ENCODE measurements at regions not wholly inside any gene's neighbourhood (a gene's known extent, or its start where the extent isn't known, plus 50 kb on each side); places are given as distances from the start of the nearest gene placed in this dataset.
A peak's percentile ranks its signal among the peaks of the same experiment; 100 is the strongest.

DNA sequence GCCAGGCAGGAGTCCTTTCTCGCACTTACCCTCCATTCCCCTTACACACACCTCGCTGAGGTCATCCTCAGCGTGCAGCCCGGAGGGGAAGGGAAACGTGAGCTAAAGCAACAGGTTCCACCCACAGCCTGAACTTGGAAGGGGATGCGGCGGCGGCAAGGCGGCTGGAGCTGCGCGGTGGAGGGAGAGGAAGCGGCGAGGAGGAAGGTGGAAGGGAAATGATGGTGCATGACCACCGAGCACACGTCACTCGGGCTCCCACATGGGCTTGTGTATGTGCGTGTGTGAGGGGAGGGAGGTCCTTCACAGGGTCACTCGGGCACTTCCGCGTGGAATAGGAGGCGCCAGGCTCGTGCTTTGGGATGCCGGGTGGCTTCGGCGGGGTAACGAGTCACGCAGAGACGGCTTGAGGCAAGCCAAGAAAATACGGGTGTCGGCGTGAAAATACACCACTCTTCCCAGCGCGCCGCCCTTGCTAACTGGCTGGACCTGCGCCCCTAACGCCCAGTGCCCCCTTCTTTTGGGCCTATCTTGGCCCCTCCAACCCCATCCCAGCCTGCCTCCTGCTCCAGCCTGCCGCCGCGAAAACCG is 225.5 kb upstream of the IL12A start (continued):
- TF ChIP-seq, protein P1, sequence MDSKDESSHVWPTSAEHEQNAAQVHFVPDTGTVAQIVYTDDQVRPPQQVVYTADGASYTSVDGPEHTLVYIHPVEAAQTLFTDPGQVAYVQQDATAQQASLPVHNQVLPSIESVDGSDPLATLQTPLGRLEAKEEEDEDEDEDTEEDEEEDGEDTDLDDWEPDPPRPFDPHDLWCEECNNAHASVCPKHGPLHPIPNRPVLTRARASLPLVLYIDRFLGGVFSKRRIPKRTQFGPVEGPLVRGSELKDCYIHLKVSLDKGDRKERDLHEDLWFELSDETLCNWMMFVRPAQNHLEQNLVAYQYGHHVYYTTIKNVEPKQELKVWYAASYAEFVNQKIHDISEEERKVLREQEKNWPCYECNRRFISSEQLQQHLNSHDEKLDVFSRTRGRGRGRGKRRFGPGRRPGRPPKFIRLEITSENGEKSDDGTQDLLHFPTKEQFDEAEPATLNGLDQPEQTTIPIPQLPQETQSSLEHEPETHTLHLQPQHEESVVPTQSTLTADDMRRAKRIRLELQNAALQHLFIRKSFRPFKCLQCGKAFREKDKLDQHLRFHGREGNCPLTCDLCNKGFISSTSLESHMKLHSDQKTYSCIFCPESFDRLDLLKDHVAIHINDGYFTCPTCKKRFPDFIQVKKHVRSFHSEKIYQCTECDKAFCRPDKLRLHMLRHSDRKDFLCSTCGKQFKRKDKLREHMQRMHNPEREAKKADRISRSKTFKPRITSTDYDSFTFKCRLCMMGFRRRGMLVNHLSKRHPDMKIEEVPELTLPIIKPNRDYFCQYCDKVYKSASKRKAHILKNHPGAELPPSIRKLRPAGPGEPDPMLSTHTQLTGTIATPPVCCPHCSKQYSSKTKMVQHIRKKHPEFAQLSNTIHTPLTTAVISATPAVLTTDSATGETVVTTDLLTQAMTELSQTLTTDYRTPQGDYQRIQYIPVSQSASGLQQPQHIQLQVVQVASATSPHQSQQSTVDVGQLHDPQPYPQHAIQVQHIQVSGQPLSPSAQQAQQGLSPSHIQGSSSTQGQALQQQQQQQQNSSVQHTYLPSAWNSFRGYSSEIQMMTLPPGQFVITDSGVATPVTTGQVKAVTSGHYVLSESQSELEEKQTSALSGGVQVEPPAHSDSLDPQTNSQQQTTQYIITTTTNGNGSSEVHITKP (tag by site-specific recombination; IDR thresholded peaks at IDR 0.05) = peak; percentile 98
- TF ChIP-seq ZNF792 (tag by site-specific recombination; IDR thresholded peaks at IDR 0.05) (no peak), ZNF707 (tag by site-specific recombination; IDR thresholded peaks at IDR 0.05) (no peak), ZNF791 (tag by site-specific recombination; IDR thresholded peaks at IDR 0.05) (no peak), ZNF266 (tag by site-specific recombination; IDR thresholded peaks at IDR 0.05; ENCODE audit: low read depth) (no peak), ZNF610 (tag by site-specific recombination; IDR thresholded peaks at IDR 0.05; ENCODE audit: borderline replicate concordance) (peak; percentile 59; the same call in 1 of the 2 replicates), ZNF302 (tag by site-specific recombination; IDR thresholded peaks at IDR 0.05; ENCODE audit: low read depth) (no peak), ZNF843 (tag by site-specific recombination; IDR thresholded peaks at IDR 0.05) (peak; percentile 63; the same call in 1 of the 2 replicates), ZIC2 (tag by site-specific recombination; IDR thresholded peaks at IDR 0.05) (peak; percentile 7; the same call in 1 of the 2 replicates), ZSCAN16 (tag by site-specific recombination; IDR thresholded peaks at IDR 0.05) (no peak; the same call in 1 of the 2 replicates), ZNF112 (tag by site-specific recombination; IDR thresholded peaks at IDR 0.05) (no peak), EGR2 (tag by site-specific recombination; IDR thresholded peaks at IDR 0.05; ENCODE audit: low read depth) (peak; percentile 62), ZNF10 (tag by site-specific recombination; IDR thresholded peaks at IDR 0.05) (peak; percentile 40; the same call in 1 of the 2 replicates), GLI4 (tag by site-specific recombination; IDR thresholded peaks at IDR 0.05) (0 out of 2 replicates have a peak, but pooled peaks have one; percentile 35), ZNF701 (tag by site-specific recombination; IDR thresholded peaks at IDR 0.05) (no peak), ZNF23 (tag by site-specific recombination; IDR thresholded peaks at IDR 0.05; ENCODE audit: borderline replicate concordance) (no peak), ZNF600 (tag by site-specific recombination; IDR thresholded peaks at IDR 0.05) (peak; percentile 92), ZNF394 (tag by site-specific recombination; IDR thresholded peaks at IDR 0.05; ENCODE audit: borderline replicate concordance) (peak; percentile 25; the same call in 1 of the 2 replicates), ZNF175 (tag by site-specific recombination; IDR thresholded peaks at IDR 0.05) (no peak), ZNF623 (tag by site-specific recombination; IDR thresholded peaks at IDR 0.05) (no peak), ZBTB17 (tag by site-specific recombination; IDR thresholded peaks at IDR 0.05) (peak; percentile 84), HOXC10 (CRISPR knock-in tag; IDR thresholded peaks at IDR 0.05) (no peak; the same call in 1 of the 2 replicates), ZNF629 (tag by site-specific recombination; IDR thresholded peaks at IDR 0.05) (peak; percentile 89), ZNF214 (tag by site-specific recombination; IDR thresholded peaks at IDR 0.05; ENCODE audit: borderline replicate concordance) (no peak), ZNF335 (tag by site-specific recombination; conservative IDR thresholded peaks at IDR 0.05) (peak; percentile 89), ZNF544 (tag by site-specific recombination; IDR thresholded peaks at IDR 0.05) (no peak), HOXD13 (CRISPR knock-in tag; IDR thresholded peaks at IDR 0.05; ENCODE audit: borderline replicate concordance) (no peak), KLF8 (tag by site-specific recombination; IDR thresholded peaks at IDR 0.05) (no peak), MEIS1 (CRISPR knock-in tag; IDR thresholded peaks at IDR 0.05; ENCODE audit: borderline replicate concordance) (no peak), ZNF48 (tag by site-specific recombination; IDR thresholded peaks at IDR 0.05) (no peak), RBAK (tag by site-specific recombination; IDR thresholded peaks at IDR 0.05) (no peak), ZNF221 (tag by site-specific recombination; IDR thresholded peaks at IDR 0.05; ENCODE audit: borderline replicate concordance) (no peak)
- TF ChIP-seq, protein P2, sequence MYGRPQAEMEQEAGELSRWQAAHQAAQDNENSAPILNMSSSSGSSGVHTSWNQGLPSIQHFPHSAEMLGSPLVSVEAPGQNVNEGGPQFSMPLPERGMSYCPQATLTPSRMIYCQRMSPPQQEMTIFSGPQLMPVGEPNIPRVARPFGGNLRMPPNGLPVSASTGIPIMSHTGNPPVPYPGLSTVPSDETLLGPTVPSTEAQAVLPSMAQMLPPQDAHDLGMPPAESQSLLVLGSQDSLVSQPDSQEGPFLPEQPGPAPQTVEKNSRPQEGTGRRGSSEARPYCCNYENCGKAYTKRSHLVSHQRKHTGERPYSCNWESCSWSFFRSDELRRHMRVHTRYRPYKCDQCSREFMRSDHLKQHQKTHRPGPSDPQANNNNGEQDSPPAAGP (tag by site-specific recombination; IDR thresholded peaks at IDR 0.05) = peak; percentile 71
- TF ChIP-seq, protein P3, sequence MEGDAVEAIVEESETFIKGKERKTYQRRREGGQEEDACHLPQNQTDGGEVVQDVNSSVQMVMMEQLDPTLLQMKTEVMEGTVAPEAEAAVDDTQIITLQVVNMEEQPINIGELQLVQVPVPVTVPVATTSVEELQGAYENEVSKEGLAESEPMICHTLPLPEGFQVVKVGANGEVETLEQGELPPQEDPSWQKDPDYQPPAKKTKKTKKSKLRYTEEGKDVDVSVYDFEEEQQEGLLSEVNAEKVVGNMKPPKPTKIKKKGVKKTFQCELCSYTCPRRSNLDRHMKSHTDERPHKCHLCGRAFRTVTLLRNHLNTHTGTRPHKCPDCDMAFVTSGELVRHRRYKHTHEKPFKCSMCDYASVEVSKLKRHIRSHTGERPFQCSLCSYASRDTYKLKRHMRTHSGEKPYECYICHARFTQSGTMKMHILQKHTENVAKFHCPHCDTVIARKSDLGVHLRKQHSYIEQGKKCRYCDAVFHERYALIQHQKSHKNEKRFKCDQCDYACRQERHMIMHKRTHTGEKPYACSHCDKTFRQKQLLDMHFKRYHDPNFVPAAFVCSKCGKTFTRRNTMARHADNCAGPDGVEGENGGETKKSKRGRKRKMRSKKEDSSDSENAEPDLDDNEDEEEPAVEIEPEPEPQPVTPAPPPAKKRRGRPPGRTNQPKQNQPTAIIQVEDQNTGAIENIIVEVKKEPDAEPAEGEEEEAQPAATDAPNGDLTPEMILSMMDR (tag by site-specific recombination; IDR thresholded peaks at IDR 0.05) = peak; percentile 87; the same call in 1 of the 2 replicates
- TF ChIP-seq, protein P4, sequence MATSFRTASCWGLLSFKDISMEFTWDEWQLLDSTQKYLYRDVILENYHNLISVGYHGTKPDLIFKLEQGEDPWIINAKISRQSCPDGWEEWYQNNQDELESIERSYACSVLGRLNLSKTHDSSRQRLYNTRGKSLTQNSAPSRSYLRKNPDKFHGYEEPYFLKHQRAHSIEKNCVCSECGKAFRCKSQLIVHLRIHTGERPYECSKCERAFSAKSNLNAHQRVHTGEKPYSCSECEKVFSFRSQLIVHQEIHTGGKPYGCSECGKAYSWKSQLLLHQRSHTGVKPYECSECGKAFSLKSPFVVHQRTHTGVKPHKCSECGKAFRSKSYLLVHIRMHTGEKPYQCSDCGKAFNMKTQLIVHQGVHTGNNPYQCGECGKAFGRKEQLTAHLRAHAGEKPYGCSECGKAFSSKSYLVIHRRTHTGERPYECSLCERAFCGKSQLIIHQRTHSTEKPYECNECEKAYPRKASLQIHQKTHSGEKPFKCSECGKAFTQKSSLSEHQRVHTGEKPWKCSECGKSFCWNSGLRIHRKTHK (tag by site-specific recombination; IDR thresholded peaks at IDR 0.05) = no peak

Measured in HEK293 (cell line).